ENCODE measurements at regions not wholly inside any gene's neighbourhood (a gene's known extent, or its start where the extent isn't known, plus 50 kb on each side); places are given as distances from the start of the nearest gene placed in this dataset.

GRCh38 chr18:50447102-50447741 lies 72.4 kb downstream of the SKA1 start:
- no peak for TF ChIP-seq POLR2A (IDR thresholded peaks at IDR 0.05; ENCODE audit: low read length)
- no peak for TF ChIP-seq GATA1 (IDR thresholded peaks at IDR 0.05; ENCODE audit: low read depth, low read length)
